A549 (cell line): ENCODE measurements at regions not wholly inside any gene's neighbourhood (a gene's known extent, or its start where the extent isn't known, plus 50 kb on each side); places are given as distances from the start of the nearest gene placed in this dataset.

ENCODE experiments used
- ATAC-seq, 2 experiments: fragments of 200-7000 bp in 1 of 2; fragments of >200 bp in 1 of 2; cut with Nextera tagmentation in 1 of 2; cut with Tn5 transposase in 1 of 2; 3 replicates each; pipeline versions ENCODE4 v1.8.0 to v1.9.1; 2018 to 2020; ENCODE audit warnings: mild to moderate bottlenecking in 1 of 2, moderate library complexity in 1 of 2
- CTCF ChIA-PET: fragments of 300-600 bp; sonication (Branson Sonifier 250); formaldehyde crosslinking; extraction: SDS; loops from one replicate; lab custom pipeline; 2021; ENCODE audit warnings: antibody characterized with exemption, inconsistent platforms; lab: Yijun Ruan, JAX
- POLR2A ChIA-PET: fragments of 350-600 bp; formaldehyde crosslinking; extraction: SDS; loops from one replicate; lab custom pipeline; 2021; ENCODE audit warnings: antibody characterized with exemption, inconsistent platforms; lab: Yijun Ruan, JAX
- DNase-seq, 2 experiments: peaks; one replicate each; pipeline versions ENCODE4 v3.0.0 to v3.0.0-alpha.2; 2011 to 2016; ENCODE audit warnings: low read depth in 1 of 2, low spot score in 1 of 2
- FAIRE-seq: peaks from 2 replicates; lab custom pipeline; 2011; peaks lifted over from hg19 to GRCh38; lab: Jason Lieb, UNC
- H3K27ac ChIP-seq, 2 experiments: fragments of >200 bp; sonication (Bioruptor Twin); formaldehyde crosslinking; 3 replicates each; pipeline ENCODE4 v1.5.1; 2016 to 2017
- H3K4me1 ChIP-seq: fragments of >200 bp; sonication (Bioruptor Twin); formaldehyde crosslinking; 3 replicates; pipeline ENCODE4 v1.6.1; 2016
- H3K4me2 ChIP-seq: fragments of >200 bp; sonication (Bioruptor Twin); formaldehyde crosslinking; 3 replicates; pipeline ENCODE4 v1.6.1; 2016
- H3K4me3 ChIP-seq: fragments of >200 bp; sonication (Bioruptor Twin); formaldehyde crosslinking; 3 replicates; pipeline ENCODE4 v1.5.1; 2016
- H3K9me3 ChIP-seq: fragments of >200 bp; sonication (Bioruptor Twin); formaldehyde crosslinking; 3 replicates; pipeline ENCODE4 v1.6.1; 2016
- BHLHE40 ChIP-seq: IDR thresholded peaks from 2 replicates; pipeline ENCODE4 v1.6.1; 2012; ENCODE audit warnings: low read depth, low read length, inconsistent platforms
- CBX2 ChIP-seq: fragments of 200-600 bp; sonication (generic); IDR thresholded peaks from 2 replicates; pipeline ENCODE4 v1.6.1; 2016; ENCODE audit warnings: low read depth, mild to moderate bottlenecking, borderline replicate concordance
- CBX8 ChIP-seq: fragments of 200-600 bp; sonication (generic); IDR thresholded peaks from 2 replicates; pipeline ENCODE4 v1.6.1; 2016
- CEBPB ChIP-seq, 2 experiments: fragments of >200 bp in 1 of 2; sonication (Bioruptor Twin) in 1 of 2; formaldehyde crosslinking in 1 of 2; IDR thresholded peaks; 2 replicates each; pipeline ENCODE4 v1.6.1; 2012 to 2016
- EHF ChIP-seq: fragments of 250-450 bp; sonication (Bioruptor Pico); IDR thresholded peaks from 2 replicates; pipeline ENCODE4 v1.5.0; 2020; ENCODE audit warnings: mild to moderate bottlenecking
- EHMT2 ChIP-seq: fragments of 200-600 bp; sonication (generic); IDR thresholded peaks from 2 replicates; pipeline ENCODE4 v1.6.1; 2016; ENCODE audit warnings: antibody characterized with exemption, low read depth, mild to moderate bottlenecking, moderate library complexity
- ESRRA ChIP-seq: fragments of 150-350 bp; IDR thresholded peaks from 2 replicates; pipeline ENCODE4 v1.6.1; 2014; ENCODE audit warnings: mild to moderate bottlenecking, low read length, borderline replicate concordance
- FOSL2 ChIP-seq, 2 experiments: fragments of 450-650 bp in 1 of 2; fragments of >200 bp in 1 of 2; sonication (Bioruptor Twin) in 1 of 2; formaldehyde crosslinking; IDR thresholded peaks; 2 replicates each; pipeline versions ENCODE4 v1.5.0 to v1.6.1; 2016 to 2020; ENCODE audit warnings: mild to moderate bottlenecking in 1 of 2, moderate library complexity in 1 of 2
- FOXS1 ChIP-seq: fragments of 250-450 bp; sonication (Bioruptor Pico); IDR thresholded peaks from 2 replicates; pipeline ENCODE4 v1.5.0; 2020; ENCODE audit warnings: mild to moderate bottlenecking, moderate library complexity
- HEYL ChIP-seq: fragments of 250-450 bp; sonication (Bioruptor Pico); IDR thresholded peaks from 2 replicates; pipeline ENCODE4 v1.8.0; 2021; ENCODE audit warnings: mild to moderate bottlenecking, moderate library complexity
- HOXA7 ChIP-seq: fragments of 250-450 bp; sonication (Bioruptor Pico); IDR thresholded peaks from 2 replicates; pipeline ENCODE4 v1.5.0; 2020; ENCODE audit warnings: mild to moderate bottlenecking, moderate library complexity
- HOXB5 ChIP-seq: fragments of 250-450 bp; sonication (Bioruptor Pico); IDR thresholded peaks from 2 replicates; pipeline ENCODE4 v1.5.0; 2020; ENCODE audit warnings: mild to moderate bottlenecking, moderate library complexity
- MAFK ChIP-seq: fragments of 450-650 bp; IDR thresholded peaks from 2 replicates; pipeline ENCODE4 v1.6.1; 2014; ENCODE audit not compliant: partially characterized antibody
- NR3C1 ChIP-seq: fragments of >200 bp; sonication (Bioruptor Twin); formaldehyde crosslinking; IDR thresholded peaks from 3 replicates; pipeline ENCODE4 v1.6.1; 2017
- RCOR1 ChIP-seq: fragments of 150-350 bp; IDR thresholded peaks from 2 replicates; pipeline ENCODE4 v1.6.1; 2014; ENCODE audit warnings: antibody characterized with exemption, low read length, low read depth
- RFX5 ChIP-seq: fragments of 450-650 bp; IDR thresholded peaks from 2 replicates; pipeline ENCODE4 v1.7.1; 2014; ENCODE audit warnings: antibody characterized with exemption, mild to moderate bottlenecking, moderate library complexity
- TF ChIP-seq, protein P1 (sequence below): fragments of >200 bp; sonication (Bioruptor Twin); formaldehyde crosslinking; IDR thresholded peaks from 3 replicates; pipeline ENCODE4 v1.5.1; 2016
- TF ChIP-seq, protein P2 (sequence below): IDR thresholded peaks from 2 replicates; pipeline ENCODE4 v1.6.1; 2012
- TF ChIP-seq, protein P3 (sequence below): fragments of >200 bp; sonication (Bioruptor Twin); formaldehyde crosslinking; IDR thresholded peaks from 2 replicates; pipeline ENCODE4 v1.6.1; 2016
- TF ChIP-seq, protein P4 (sequence below): fragments of 150-350 bp; IDR thresholded peaks from 2 replicates; pipeline ENCODE4 v1.6.1; 2014; ENCODE audit warnings: low read depth, mild to moderate bottlenecking, low read length
- TF ChIP-seq, protein P5 (sequence below): fragments of 200-600 bp; sonication (generic); IDR thresholded peaks from 2 replicates; pipeline ENCODE4 v1.6.1; 2016; ENCODE audit warnings: antibody characterized with exemption, mild to moderate bottlenecking, moderate library complexity
- TF ChIP-seq, protein P6 (sequence below): fragments of 450-650 bp; IDR thresholded peaks from 2 replicates; pipeline ENCODE4 v1.6.1; 2014; ENCODE audit warnings: antibody characterized with exemption

DNA sequence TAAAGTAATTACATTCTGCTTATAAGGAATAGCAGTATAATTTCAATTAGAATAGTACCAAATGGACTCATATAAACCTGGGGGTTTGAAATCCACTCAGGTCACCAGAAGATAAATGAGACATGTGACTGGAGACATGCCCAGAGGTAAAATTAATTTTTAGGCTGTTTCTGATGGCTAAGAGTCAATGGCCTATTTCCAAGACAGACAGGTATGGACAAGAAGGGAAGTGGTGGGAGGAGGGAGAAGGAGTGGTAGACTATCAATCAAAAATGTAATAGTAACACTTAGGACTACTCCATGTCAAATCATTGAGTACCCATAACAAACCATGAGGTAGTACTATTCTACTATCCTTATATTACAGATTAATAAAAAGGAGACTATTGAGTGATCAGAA, 544.0 kb downstream of the GALC start:
- Histone ChIP-seq H3K27ac (no peak overlapping the region), H3K4me1 (no peaks in the 10 kb centered on the region), H3K4me3 (no peak overlapping the region), H3K9me3 (no peaks in the 10 kb centered on the region), H3K4me2 (no peak overlapping the region)
- TF ChIP-seq, protein P1, sequence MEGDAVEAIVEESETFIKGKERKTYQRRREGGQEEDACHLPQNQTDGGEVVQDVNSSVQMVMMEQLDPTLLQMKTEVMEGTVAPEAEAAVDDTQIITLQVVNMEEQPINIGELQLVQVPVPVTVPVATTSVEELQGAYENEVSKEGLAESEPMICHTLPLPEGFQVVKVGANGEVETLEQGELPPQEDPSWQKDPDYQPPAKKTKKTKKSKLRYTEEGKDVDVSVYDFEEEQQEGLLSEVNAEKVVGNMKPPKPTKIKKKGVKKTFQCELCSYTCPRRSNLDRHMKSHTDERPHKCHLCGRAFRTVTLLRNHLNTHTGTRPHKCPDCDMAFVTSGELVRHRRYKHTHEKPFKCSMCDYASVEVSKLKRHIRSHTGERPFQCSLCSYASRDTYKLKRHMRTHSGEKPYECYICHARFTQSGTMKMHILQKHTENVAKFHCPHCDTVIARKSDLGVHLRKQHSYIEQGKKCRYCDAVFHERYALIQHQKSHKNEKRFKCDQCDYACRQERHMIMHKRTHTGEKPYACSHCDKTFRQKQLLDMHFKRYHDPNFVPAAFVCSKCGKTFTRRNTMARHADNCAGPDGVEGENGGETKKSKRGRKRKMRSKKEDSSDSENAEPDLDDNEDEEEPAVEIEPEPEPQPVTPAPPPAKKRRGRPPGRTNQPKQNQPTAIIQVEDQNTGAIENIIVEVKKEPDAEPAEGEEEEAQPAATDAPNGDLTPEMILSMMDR = no peak
- TF ChIP-seq CBX2 = no peak
- TF ChIP-seq EHF (CRISPR knock-in tag) = no peak
- TF ChIP-seq, protein P2, sequence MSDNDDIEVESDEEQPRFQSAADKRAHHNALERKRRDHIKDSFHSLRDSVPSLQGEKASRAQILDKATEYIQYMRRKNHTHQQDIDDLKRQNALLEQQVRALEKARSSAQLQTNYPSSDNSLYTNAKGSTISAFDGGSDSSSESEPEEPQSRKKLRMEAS = no peak
- FAIRE-seq (no peak), ATAC-seq (no peak), DNase-seq (no peak)
- ChIA-PET POLR2A (no interaction called here), CTCF (no interaction called here)

DNA sequence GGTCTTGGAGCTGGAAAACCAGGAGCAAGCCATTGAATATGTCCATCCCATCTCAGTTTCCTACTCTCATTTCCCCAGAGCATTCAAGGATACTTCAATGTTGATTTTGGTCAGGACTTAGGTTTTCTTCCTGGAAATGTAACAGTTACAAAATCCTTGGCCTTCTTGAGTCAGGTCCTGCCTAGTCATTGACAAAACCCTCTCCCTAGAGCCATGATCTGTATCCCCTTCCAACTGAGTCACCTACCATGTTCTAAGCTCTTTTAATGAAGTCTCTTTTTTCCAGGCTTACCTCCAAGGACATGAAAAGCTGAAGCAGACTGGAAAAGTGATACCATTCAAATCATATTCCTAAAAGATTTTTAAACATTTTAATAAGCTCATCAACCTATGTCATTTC, 549.2 kb downstream of the GALC start:
- no peak overlapping the region for H3K4me3 ChIP-seq
- FAIRE-seq (no peak), ATAC-seq (no peak), DNase-seq (no peak)
- POLR2A ChIA-PET = no interaction called here
- no peaks in the 10 kb centered on the region for H3K9me3 ChIP-seq
- CTCF ChIA-PET = no interaction called here
- H3K27ac ChIP-seq = no peak overlapping the region
- no peak overlapping the region for H3K4me2 ChIP-seq
- TF ChIP-seq BHLHE40 = no peak
- no peak for TF ChIP-seq HEYL
- TF ChIP-seq, protein P3, sequence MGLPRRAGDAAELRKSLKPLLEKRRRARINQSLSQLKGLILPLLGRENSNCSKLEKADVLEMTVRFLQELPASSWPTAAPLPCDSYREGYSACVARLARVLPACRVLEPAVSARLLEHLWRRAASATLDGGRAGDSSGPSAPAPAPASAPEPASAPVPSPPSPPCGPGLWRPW = no peak
- TF ChIP-seq RFX5 = no peak
- TF ChIP-seq CEBPB (IDR thresholded peaks at IDR 0.05) = no peak
- TF ChIP-seq ESRRA = no peak
- TF ChIP-seq HOXB5 (CRISPR knock-in tag) = no peak
- TF ChIP-seq RCOR1 = no peak
- no peak for TF ChIP-seq EHMT2
- TF ChIP-seq, protein P4, sequence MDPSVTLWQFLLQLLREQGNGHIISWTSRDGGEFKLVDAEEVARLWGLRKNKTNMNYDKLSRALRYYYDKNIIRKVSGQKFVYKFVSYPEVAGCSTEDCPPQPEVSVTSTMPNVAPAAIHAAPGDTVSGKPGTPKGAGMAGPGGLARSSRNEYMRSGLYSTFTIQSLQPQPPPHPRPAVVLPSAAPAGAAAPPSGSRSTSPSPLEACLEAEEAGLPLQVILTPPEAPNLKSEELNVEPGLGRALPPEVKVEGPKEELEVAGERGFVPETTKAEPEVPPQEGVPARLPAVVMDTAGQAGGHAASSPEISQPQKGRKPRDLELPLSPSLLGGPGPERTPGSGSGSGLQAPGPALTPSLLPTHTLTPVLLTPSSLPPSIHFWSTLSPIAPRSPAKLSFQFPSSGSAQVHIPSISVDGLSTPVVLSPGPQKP = no peak
- TF ChIP-seq, protein P5, sequence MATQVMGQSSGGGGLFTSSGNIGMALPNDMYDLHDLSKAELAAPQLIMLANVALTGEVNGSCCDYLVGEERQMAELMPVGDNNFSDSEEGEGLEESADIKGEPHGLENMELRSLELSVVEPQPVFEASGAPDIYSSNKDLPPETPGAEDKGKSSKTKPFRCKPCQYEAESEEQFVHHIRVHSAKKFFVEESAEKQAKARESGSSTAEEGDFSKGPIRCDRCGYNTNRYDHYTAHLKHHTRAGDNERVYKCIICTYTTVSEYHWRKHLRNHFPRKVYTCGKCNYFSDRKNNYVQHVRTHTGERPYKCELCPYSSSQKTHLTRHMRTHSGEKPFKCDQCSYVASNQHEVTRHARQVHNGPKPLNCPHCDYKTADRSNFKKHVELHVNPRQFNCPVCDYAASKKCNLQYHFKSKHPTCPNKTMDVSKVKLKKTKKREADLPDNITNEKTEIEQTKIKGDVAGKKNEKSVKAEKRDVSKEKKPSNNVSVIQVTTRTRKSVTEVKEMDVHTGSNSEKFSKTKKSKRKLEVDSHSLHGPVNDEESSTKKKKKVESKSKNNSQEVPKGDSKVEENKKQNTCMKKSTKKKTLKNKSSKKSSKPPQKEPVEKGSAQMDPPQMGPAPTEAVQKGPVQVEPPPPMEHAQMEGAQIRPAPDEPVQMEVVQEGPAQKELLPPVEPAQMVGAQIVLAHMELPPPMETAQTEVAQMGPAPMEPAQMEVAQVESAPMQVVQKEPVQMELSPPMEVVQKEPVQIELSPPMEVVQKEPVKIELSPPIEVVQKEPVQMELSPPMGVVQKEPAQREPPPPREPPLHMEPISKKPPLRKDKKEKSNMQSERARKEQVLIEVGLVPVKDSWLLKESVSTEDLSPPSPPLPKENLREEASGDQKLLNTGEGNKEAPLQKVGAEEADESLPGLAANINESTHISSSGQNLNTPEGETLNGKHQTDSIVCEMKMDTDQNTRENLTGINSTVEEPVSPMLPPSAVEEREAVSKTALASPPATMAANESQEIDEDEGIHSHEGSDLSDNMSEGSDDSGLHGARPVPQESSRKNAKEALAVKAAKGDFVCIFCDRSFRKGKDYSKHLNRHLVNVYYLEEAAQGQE = no peak
- no peak for TF ChIP-seq CBX8
- no peak for TF ChIP-seq FOSL2 (IDR thresholded peaks at IDR 0.05)
- TF ChIP-seq FOSL2 (CRISPR knock-in tag; IDR thresholded peaks at IDR 0.05) = no peak
- no peak for TF ChIP-seq MAFK
- TF ChIP-seq, protein P1 = no peak
- TF ChIP-seq NR3C1 = no peak
- TF ChIP-seq HOXA7 (CRISPR knock-in tag) = no peak
- TF ChIP-seq FOXS1 = no peak
- TF ChIP-seq, protein P6, sequence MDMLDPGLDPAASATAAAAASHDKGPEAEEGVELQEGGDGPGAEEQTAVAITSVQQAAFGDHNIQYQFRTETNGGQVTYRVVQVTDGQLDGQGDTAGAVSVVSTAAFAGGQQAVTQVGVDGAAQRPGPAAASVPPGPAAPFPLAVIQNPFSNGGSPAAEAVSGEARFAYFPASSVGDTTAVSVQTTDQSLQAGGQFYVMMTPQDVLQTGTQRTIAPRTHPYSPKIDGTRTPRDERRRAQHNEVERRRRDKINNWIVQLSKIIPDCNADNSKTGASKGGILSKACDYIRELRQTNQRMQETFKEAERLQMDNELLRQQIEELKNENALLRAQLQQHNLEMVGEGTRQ = no peak
- H3K4me1 ChIP-seq = no peaks in the 10 kb centered on the region
